SKM-1 treated with dmso at 0.1 percent for 144 hours (cell line): ENCODE measurements at regions not wholly inside any gene's neighbourhood (a gene's known extent, or its start where the extent isn't known, plus 50 kb on each side); places are given as distances from the start of the nearest gene placed in this dataset.

ENCODE experiments used
- DNase-seq: peaks from one replicate; lab custom pipeline; 2025; ENCODE audit not compliant: unreplicated experiment; lab: John Stamatoyannopoulos, UW

DNA sequence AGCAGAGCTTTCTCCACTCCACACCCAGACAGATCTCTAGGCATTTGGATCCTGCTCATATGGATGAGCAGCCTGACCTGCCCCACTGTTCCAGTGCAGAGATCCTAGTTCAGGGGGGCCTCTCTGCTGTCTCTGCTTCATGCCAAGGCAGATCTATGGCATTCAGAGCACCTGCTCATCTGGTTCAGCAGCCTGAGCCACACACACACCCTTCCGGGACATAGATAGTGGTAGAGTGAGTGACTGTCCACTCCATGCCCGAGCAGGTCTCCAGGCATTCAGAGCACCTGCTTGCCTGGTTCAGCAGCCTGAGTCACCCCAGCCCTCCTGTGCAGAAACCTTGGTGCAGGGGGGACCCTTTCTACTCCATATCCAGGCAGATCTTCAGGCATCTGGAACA is 54.3 kb upstream of the ZNF800 start:
- DNase-seq, result no peak
